WI38 (cell line): ENCODE measurements at regions not wholly inside any gene's neighbourhood (a gene's known extent, or its start where the extent isn't known, plus 50 kb on each side); places are given as distances from the start of the nearest gene placed in this dataset.

Experiments used
- H3K4me3 ChIP-seq: 2 replicates; pipeline ENCODE4 v1.5.1; 2011; ENCODE audit warnings: low read depth, mild to moderate bottlenecking, control low read depth, low read length
- TF ChIP-seq, protein P1 (sequence below): IDR thresholded peaks from 2 replicates; pipeline ENCODE4 v1.5.1; 2012; ENCODE audit warnings: low read depth, mild to moderate bottlenecking, control low read depth, low read length

DNA sequence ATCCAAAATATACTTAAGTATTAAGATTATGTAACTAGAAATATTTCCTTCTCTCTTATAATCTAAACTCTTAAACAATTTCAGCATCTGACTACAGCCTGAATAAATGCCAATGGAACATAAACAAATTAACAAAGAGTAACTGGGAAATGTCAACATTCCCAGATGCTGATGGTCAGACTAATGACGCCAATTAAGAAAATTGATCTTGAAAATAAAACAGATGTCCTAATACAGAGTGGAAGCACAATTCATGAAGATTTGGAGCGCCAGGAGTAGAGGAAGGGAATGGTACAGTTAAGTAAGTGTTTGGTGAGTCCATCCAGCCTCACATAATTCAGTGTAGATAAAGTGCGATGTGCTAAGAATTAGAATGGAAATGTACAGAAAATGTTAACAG lies 203.7 kb upstream of the NWD2 start:
- no peak overlapping the region for H3K4me3 ChIP-seq
- TF ChIP-seq, protein P1, sequence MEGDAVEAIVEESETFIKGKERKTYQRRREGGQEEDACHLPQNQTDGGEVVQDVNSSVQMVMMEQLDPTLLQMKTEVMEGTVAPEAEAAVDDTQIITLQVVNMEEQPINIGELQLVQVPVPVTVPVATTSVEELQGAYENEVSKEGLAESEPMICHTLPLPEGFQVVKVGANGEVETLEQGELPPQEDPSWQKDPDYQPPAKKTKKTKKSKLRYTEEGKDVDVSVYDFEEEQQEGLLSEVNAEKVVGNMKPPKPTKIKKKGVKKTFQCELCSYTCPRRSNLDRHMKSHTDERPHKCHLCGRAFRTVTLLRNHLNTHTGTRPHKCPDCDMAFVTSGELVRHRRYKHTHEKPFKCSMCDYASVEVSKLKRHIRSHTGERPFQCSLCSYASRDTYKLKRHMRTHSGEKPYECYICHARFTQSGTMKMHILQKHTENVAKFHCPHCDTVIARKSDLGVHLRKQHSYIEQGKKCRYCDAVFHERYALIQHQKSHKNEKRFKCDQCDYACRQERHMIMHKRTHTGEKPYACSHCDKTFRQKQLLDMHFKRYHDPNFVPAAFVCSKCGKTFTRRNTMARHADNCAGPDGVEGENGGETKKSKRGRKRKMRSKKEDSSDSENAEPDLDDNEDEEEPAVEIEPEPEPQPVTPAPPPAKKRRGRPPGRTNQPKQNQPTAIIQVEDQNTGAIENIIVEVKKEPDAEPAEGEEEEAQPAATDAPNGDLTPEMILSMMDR, result no peak

GRCh38 chr4:37043342-37043741 lies 201.2 kb upstream of the NWD2 start:
- no peak overlapping the region for H3K4me3 ChIP-seq
- TF ChIP-seq, protein P1, result no peak

DNA sequence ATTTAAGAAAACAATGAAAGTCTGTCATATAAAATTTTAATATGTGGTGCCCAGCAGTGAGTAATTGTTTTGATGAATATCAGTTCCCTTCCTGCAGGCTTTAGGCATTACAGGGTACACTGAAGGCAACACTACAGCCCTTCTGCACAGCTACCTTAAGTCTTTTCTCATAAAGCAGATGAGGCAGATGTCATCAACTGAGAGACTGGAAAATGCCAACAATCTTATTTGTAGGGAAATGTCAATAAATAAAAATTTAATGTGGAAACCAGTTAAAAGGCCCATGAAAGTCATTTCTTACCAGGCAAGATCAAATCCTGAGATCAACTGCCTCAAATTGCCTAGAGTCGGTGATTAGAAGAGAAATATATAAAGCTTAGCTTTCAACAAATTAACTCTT lies 193.4 kb upstream of the NWD2 start:
- TF ChIP-seq, protein P1, result no peak
- no peak overlapping the region for H3K4me3 ChIP-seq

- H3K4me3 ChIP-seq, result no peak overlapping the region
- TF ChIP-seq, protein P1, result no peak
Observed at GRCh38 chr4:37051866-37052265, 192.7 kb upstream of the NWD2 start.

GRCh38 chr4:37054531-37055077 lies 189.9 kb upstream of the NWD2 start:
- no peak overlapping the region for H3K4me3 ChIP-seq
- TF ChIP-seq, protein P1, result no peak

GRCh38 chr4:37058826-37059225 lies 185.7 kb upstream of the NWD2 start:
- TF ChIP-seq, protein P1, result no peak
- no peak overlapping the region for H3K4me3 ChIP-seq

DNA sequence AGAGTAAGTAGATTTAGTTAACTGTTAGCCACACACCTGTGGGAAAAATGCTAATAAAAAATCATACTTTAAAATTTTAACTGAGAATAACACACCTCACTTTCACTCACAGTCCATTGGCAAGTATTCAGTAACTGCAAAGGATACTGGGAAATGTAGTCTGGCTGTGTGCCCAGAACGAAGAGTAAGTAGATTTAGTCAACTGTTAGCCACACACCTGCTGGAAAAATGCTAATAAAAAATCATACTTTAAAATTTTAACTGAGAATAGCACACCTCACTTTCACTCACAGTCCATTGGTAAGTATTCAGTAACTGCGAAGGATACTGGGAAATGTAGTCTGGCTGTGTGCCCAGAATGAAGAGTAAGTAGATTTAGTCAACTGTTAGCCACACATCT lies 178.4 kb upstream of the NWD2 start:
- H3K4me3 ChIP-seq, result no peak overlapping the region
- TF ChIP-seq, protein P1, result no peak
